Prostate gland (tissue), 2 donors: ENCODE measurements at regions not wholly inside any gene's neighbourhood (a gene's known extent, or its start where the extent isn't known, plus 50 kb on each side); places are given as distances from the start of the nearest gene placed in this dataset.

Experiments used
- CTCF ChIP-seq, 4 experiments: fragments of 200-600 bp in 2 of 4; fragments of 450-650 bp in 2 of 4; sonication (generic) in 2 of 4; IDR thresholded peaks; 1 replicate in 3 of 4; 2 replicates in 1 of 4; pipeline ENCODE4 v1.5.1; 2016 to 2019; ENCODE audit warnings: antibody characterized with exemption in 4 of 4, mild to moderate bottlenecking in 2 of 4, moderate library complexity in 2 of 4
- POLR2A ChIP-seq: fragments of 450-650 bp; IDR thresholded peaks from one replicate; pipeline ENCODE4 v1.6.1; 2016; ENCODE audit warnings: antibody characterized with exemption, mild to moderate bottlenecking

- TF ChIP-seq CTCF (IDR thresholded peaks at IDR 0.05) (no peak), POLR2A (no peak)
Measured at GRCh38 chr11:42972741-42973140, 339.1 kb upstream of the API5 start.
